Peyer's patch (tissue), 4 donors: ENCODE measurements at regions not wholly inside any gene's neighbourhood (a gene's known extent, or its start where the extent isn't known, plus 50 kb on each side); places are given as distances from the start of the nearest gene placed in this dataset.

ENCODE experiments used
- CTCF ChIP-seq, 6 experiments: fragments of 450-650 bp in 4 of 6; fragments of 200-600 bp in 2 of 6; sonication (generic) in 1 of 6; IDR thresholded peaks; one replicate each; pipeline ENCODE4 v1.5.1; 2017 to 2019; ENCODE audit warnings: antibody characterized with exemption in 6 of 6, mild to moderate bottlenecking in 3 of 6, moderate library complexity in 1 of 6
- POLR2A ChIP-seq, 2 donors: fragments of 450-650 bp; IDR thresholded peaks; one replicate each; pipeline ENCODE4 v1.5.1; 2017; ENCODE audit warnings: antibody characterized with exemption in 2 of 2, mild to moderate bottlenecking in 2 of 2, moderate library complexity in 2 of 2

GRCh38 chr13:63684822-63685221, 2269.2 kb upstream of the PCDH20 start:
- TF ChIP-seq CTCF (IDR thresholded peaks at IDR 0.05) (no peak), POLR2A (IDR thresholded peaks at IDR 0.05) (no peak)
